Activated T-cell treated with anti-CD3 and anti-CD28 coated beads, Interleukin-2, amount 50 U/mL, for 72 hours (primary cell): ENCODE measurements at regions not wholly inside any gene's neighbourhood (a gene's known extent, or its start where the extent isn't known, plus 50 kb on each side); places are given as distances from the start of the nearest gene placed in this dataset.
A peak's percentile ranks its signal among the peaks of the same experiment; 100 is the strongest.

Source experiments
- ATAC-seq, 2 donors: fragments of 150-1000 bp; cut with Tn5 transposase; replicated peaks in 1 of 2; 2 replicates each; pipeline ENCODE4 v1.10.0; 2021; ENCODE audit warnings: moderate library complexity in 2 of 2, mild to moderate bottlenecking in 1 of 2
- DNase-seq, 2 donors: peaks; one replicate each; pipeline ENCODE4 v3.0.0; 2021 to 2022; ENCODE audit warnings: mixed read lengths in 1 of 2
- H3K27ac Mint-ChIP-seq: one replicate; pipeline ENCODE4 v1.8.0; 2022; ENCODE audit warnings: mild to moderate bottlenecking, moderate library complexity, mixed read lengths
- H3K27me3 Mint-ChIP-seq: one replicate; pipeline ENCODE4 v1.8.0; 2022; ENCODE audit warnings: low read depth, mixed read lengths
- H3K36me3 Mint-ChIP-seq, 2 donors: one replicate each; pipeline ENCODE4 v1.8.0; 2022; ENCODE audit warnings: mixed read lengths in 2 of 2, mild to moderate bottlenecking in 1 of 2; ENCODE audit not compliant: insufficient read depth in 2 of 2
- H3K4me1 Mint-ChIP-seq: one replicate; pipeline ENCODE4 v1.8.0; 2022; ENCODE audit warnings: low read depth, mixed read lengths
- H3K4me3 Mint-ChIP-seq, 2 donors: one replicate each; pipeline ENCODE4 v1.8.0; 2022; ENCODE audit warnings: mild to moderate bottlenecking in 2 of 2, mixed read lengths in 2 of 2, moderate library complexity in 2 of 2
- H3K9me3 Mint-ChIP-seq, 2 donors: one replicate each; pipeline ENCODE4 v1.8.0; 2022; ENCODE audit warnings: mixed read lengths in 2 of 2

- H3K9me3 Mint-ChIP-seq = no peaks in the 10 kb centered on the region
- H3K27me3 Mint-ChIP-seq = no peaks in the 10 kb centered on the region
- ATAC-seq = peak in 1 of 2 donors; percentile 36
- peaks cover 33% of the 10 kb centered on the region for H3K4me1 Mint-ChIP-seq
- H3K36me3 Mint-ChIP-seq = no peaks in the 10 kb centered on the region
- H3K4me3 Mint-ChIP-seq = no peak overlapping the region
- H3K27ac Mint-ChIP-seq = no peak overlapping the region
- no peak for DNase-seq
Measured at GRCh38 chr12:32031109-32031508, 71.9 kb downstream of the RESF1 start.

- H3K27ac Mint-ChIP-seq = peak overlapping the region; percentile 14
- no peaks in the 10 kb centered on the region for H3K9me3 Mint-ChIP-seq
- ATAC-seq (no peak), DNase-seq (no peak)
- no peak overlapping the region for H3K4me3 Mint-ChIP-seq
- no peaks in the 10 kb centered on the region for H3K27me3 Mint-ChIP-seq
- H3K36me3 Mint-ChIP-seq = no peaks in the 10 kb centered on the region
- peaks cover 22% of the 10 kb centered on the region for H3K4me1 Mint-ChIP-seq
Measured at GRCh38 chr12:32032205-32032810, 73.1 kb downstream of the RESF1 start.

GRCh38 chr12:32033406-32033805, 73.2 kb upstream of the BICD1 start:
- H3K9me3 Mint-ChIP-seq = no peaks in the 10 kb centered on the region
- H3K27me3 Mint-ChIP-seq = no peaks in the 10 kb centered on the region
- no peak overlapping the region for H3K4me3 Mint-ChIP-seq
- peaks cover 13% of the 10 kb centered on the region for H3K4me1 Mint-ChIP-seq
- ATAC-seq (no peak), DNase-seq (no peak)
- no peak overlapping the region for H3K27ac Mint-ChIP-seq
- H3K36me3 Mint-ChIP-seq = no peaks in the 10 kb centered on the region

- no peak overlapping the region for H3K4me3 Mint-ChIP-seq
- no peak for ATAC-seq
- peak overlapping the region; percentile 10 for H3K27ac Mint-ChIP-seq
Measured at GRCh38 chr12:32034045-32034444, 72.6 kb upstream of the BICD1 start.

GRCh38 chr12:32036477-32037263, 70.0 kb upstream of the BICD1 start:
- peaks cover 0 to 1% of the 10 kb centered on the region in 2 donors for H3K36me3 Mint-ChIP-seq
- ATAC-seq = no peak
- no peaks in the 10 kb centered on the region for H3K9me3 Mint-ChIP-seq
- H3K4me3 Mint-ChIP-seq = no peak overlapping the region
- H3K4me1 Mint-ChIP-seq = peaks cover 5% of the 10 kb centered on the region
- DNase-seq = no peak
- H3K27ac Mint-ChIP-seq = no peak overlapping the region
- no peaks in the 10 kb centered on the region for H3K27me3 Mint-ChIP-seq

More at GRCh38 chr12:32034045-32034444, 72.6 kb upstream of the BICD1 start:
- H3K36me3 Mint-ChIP-seq = no peaks in the 10 kb centered on the region
- H3K4me1 Mint-ChIP-seq = peaks cover 13% of the 10 kb centered on the region
- no peak for DNase-seq
- no peaks in the 10 kb centered on the region for H3K9me3 Mint-ChIP-seq
- H3K27me3 Mint-ChIP-seq = no peaks in the 10 kb centered on the region

GRCh38 chr12:32039347-32039746, 67.3 kb upstream of the BICD1 start:
- Mint-ChIP-seq H3K9me3 (peaks cover 9 to 10% of the 10 kb centered on the region in 2 donors), H3K4me1 (no peaks in the 10 kb centered on the region), H3K27ac (no peak overlapping the region), H3K36me3 (peaks cover 7 to 8% of the 10 kb centered on the region in 2 donors), H3K27me3 (no peaks in the 10 kb centered on the region), H3K4me3 (no peak overlapping the region)
- ATAC-seq (no peak), DNase-seq (no peak)

GRCh38 chr12:32039917-32040575, 66.6 kb upstream of the BICD1 start:
- Mint-ChIP-seq H3K27ac (no peak overlapping the region), H3K27me3 (no peaks in the 10 kb centered on the region), H3K4me3 (no peak overlapping the region), H3K9me3 (peaks cover 10 to 11% of the 10 kb centered on the region in 2 donors), H3K36me3 (peaks cover 8 to 9% of the 10 kb centered on the region in 2 donors), H3K4me1 (no peaks in the 10 kb centered on the region)
- DNase-seq (no peak), ATAC-seq (no peak)

- H3K4me3 Mint-ChIP-seq = no peak overlapping the region
- H3K27me3 Mint-ChIP-seq = no peaks in the 10 kb centered on the region
- no peak overlapping the region for H3K27ac Mint-ChIP-seq
- H3K36me3 Mint-ChIP-seq = peaks cover 11 to 16% of the 10 kb centered on the region in 2 donors
- H3K9me3 Mint-ChIP-seq = peaks cover 14 to 15% of the 10 kb centered on the region in 2 donors
- H3K4me1 Mint-ChIP-seq = peaks cover 3% of the 10 kb centered on the region
- no peak for ATAC-seq
- no peak for DNase-seq
Measured at GRCh38 chr12:32043928-32044549, 62.6 kb upstream of the BICD1 start.

- ATAC-seq = peak in 1 of 2 donors; percentile 40
- H3K27ac Mint-ChIP-seq = no peak overlapping the region
- H3K4me3 Mint-ChIP-seq = no peak overlapping the region
- H3K27me3 Mint-ChIP-seq = no peaks in the 10 kb centered on the region
- H3K4me1 Mint-ChIP-seq = peaks cover 3% of the 10 kb centered on the region
- H3K36me3 Mint-ChIP-seq = peaks cover 10 to 16% of the 10 kb centered on the region in 2 donors
- peaks cover 10% of the 10 kb centered on the region in 2 donors for H3K9me3 Mint-ChIP-seq
- no peak for DNase-seq
Measured at GRCh38 chr12:32047357-32048212, 59.1 kb upstream of the BICD1 start.

- ATAC-seq (no peak), DNase-seq (no peak)
- Mint-ChIP-seq H3K27ac (no peak overlapping the region), H3K27me3 (no peaks in the 10 kb centered on the region), H3K9me3 (peaks cover 9 to 10% of the 10 kb centered on the region in 2 donors), H3K36me3 (peaks cover 7 to 11% of the 10 kb centered on the region in 2 donors), H3K4me1 (peaks cover 3% of the 10 kb centered on the region), H3K4me3 (no peak overlapping the region)
Measured at GRCh38 chr12:32048791-32049190, 57.9 kb upstream of the BICD1 start.

- H3K27ac Mint-ChIP-seq = no peak overlapping the region
- no peaks in the 10 kb centered on the region for H3K27me3 Mint-ChIP-seq
- peaks cover 3 to 8% of the 10 kb centered on the region in 2 donors for H3K36me3 Mint-ChIP-seq
- peaks cover 3 to 7% of the 10 kb centered on the region in 2 donors for H3K9me3 Mint-ChIP-seq
- H3K4me1 Mint-ChIP-seq = peaks cover 3% of the 10 kb centered on the region
- ATAC-seq (no peak), DNase-seq (no peak)
- H3K4me3 Mint-ChIP-seq = no peak overlapping the region
Measured at GRCh38 chr12:32049956-32050355, 56.7 kb upstream of the BICD1 start.

- H3K4me1 Mint-ChIP-seq = no peaks in the 10 kb centered on the region
- ATAC-seq = peak; percentile 82 to 90
- DNase-seq = peak; percentile 24 to 34
- H3K27ac Mint-ChIP-seq = no peak overlapping the region
- H3K27me3 Mint-ChIP-seq = no peaks in the 10 kb centered on the region
- no peak overlapping the region for H3K4me3 Mint-ChIP-seq
- H3K9me3 Mint-ChIP-seq = peaks cover 0 to 4% of the 10 kb centered on the region in 2 donors
- H3K36me3 Mint-ChIP-seq = peaks cover 2 to 5% of the 10 kb centered on the region in 2 donors
Measured at GRCh38 chr12:32051511-32052211, 55.0 kb upstream of the BICD1 start.
